Fibroblast of lung (primary cell): ENCODE measurements at regions not wholly inside any gene's neighbourhood (a gene's known extent, or its start where the extent isn't known, plus 50 kb on each side); places are given as distances from the start of the nearest gene placed in this dataset.
"Not testable (repeated sequence)": the region's sequence is repeated elsewhere in the genome, so short reads cannot be mapped to it uniquely, and the experiment has no call there.

Experiments
- DNase-seq, 2 donors: peaks; one replicate each; pipeline versions ENCODE4 v3.0.0 to v3.0.0-alpha.2; 2010; ENCODE audit warnings: low read depth in 2 of 2
- H2AFZ ChIP-seq: 2 replicates; pipeline ENCODE4 v1.5.1; 2012; ENCODE audit warnings: low read length, control low read depth, inconsistent platforms
- H3K27ac ChIP-seq: 2 replicates; pipeline ENCODE4 v1.5.1; 2011; ENCODE audit warnings: low read length, control low read depth; ENCODE audit not compliant: insufficient read depth
- H3K27me3 ChIP-seq: 2 replicates; pipeline ENCODE4 v1.5.1; 2011; ENCODE audit warnings: mild to moderate bottlenecking, low read length; ENCODE audit not compliant: control insufficient read depth, insufficient read depth
- H3K36me3 ChIP-seq: 2 replicates; pipeline ENCODE4 v1.5.1; 2011; ENCODE audit warnings: low read length; ENCODE audit not compliant: control insufficient read depth, insufficient read depth
- H3K4me1 ChIP-seq: 2 replicates; pipeline ENCODE4 v1.5.1; 2011; ENCODE audit warnings: low read length; ENCODE audit not compliant: control insufficient read depth, insufficient read depth; ENCODE audit errors: extremely low read depth
- H3K4me2 ChIP-seq: 2 replicates; pipeline ENCODE4 v1.5.1; 2011; ENCODE audit warnings: low read length, control low read depth; ENCODE audit not compliant: insufficient read depth; ENCODE audit errors: extremely low read depth
- H3K4me3 ChIP-seq, 4 experiments: fragments of 200-600 bp in 1 of 4; sonication (generic) in 1 of 4; replicated peaks in 1 of 4; 2 replicates each; pipeline ENCODE4 v1.5.1; 2011 to 2016; ENCODE audit warnings: low read length in 4 of 4, low read depth in 3 of 4, mild to moderate bottlenecking in 3 of 4, control low read depth in 2 of 4, inconsistent platforms in 1 of 4, mixed read lengths in 1 of 4; ENCODE audit not compliant: insufficient read depth in 1 of 4; ENCODE audit errors: control extremely low read depth in 1 of 4
- H3K79me2 ChIP-seq: 2 replicates; pipeline ENCODE4 v1.5.1; 2012; ENCODE audit warnings: mild to moderate bottlenecking, low read length, inconsistent platforms; ENCODE audit not compliant: control insufficient read depth, insufficient read depth
- H3K9ac ChIP-seq: 2 replicates; pipeline ENCODE4 v1.5.1; 2011; ENCODE audit warnings: mild to moderate bottlenecking, low read length, control low read depth; ENCODE audit not compliant: insufficient read depth
- H3K9me3 ChIP-seq: 2 replicates; pipeline ENCODE4 v1.5.1; 2012; ENCODE audit warnings: low read depth, low read length; ENCODE audit not compliant: control insufficient read depth, insufficient read depth
- H4K20me1 ChIP-seq: 2 replicates; pipeline ENCODE4 v1.5.1; 2011; ENCODE audit warnings: low read length; ENCODE audit not compliant: control insufficient read depth, insufficient read depth; ENCODE audit errors: extremely low read depth
- EZH2 ChIP-seq: IDR thresholded peaks from 2 replicates; pipeline ENCODE4 v1.5.1; 2012; ENCODE audit warnings: low read length, control low read depth, mild to moderate bottlenecking; ENCODE audit errors: missing control alignments
- TF ChIP-seq, protein P1 (sequence below), 2 donors: IDR thresholded peaks in 1 of 2; conservative IDR thresholded peaks in 1 of 2; 1 replicate in 1 of 2; 2 replicates in 1 of 2; pipeline ENCODE4 v1.5.1; 2011 to 2012; ENCODE audit warnings: low read length in 2 of 2, control low read depth in 1 of 2, inconsistent platforms in 1 of 2, low read depth in 1 of 2, mild to moderate bottlenecking in 1 of 2

DNA sequence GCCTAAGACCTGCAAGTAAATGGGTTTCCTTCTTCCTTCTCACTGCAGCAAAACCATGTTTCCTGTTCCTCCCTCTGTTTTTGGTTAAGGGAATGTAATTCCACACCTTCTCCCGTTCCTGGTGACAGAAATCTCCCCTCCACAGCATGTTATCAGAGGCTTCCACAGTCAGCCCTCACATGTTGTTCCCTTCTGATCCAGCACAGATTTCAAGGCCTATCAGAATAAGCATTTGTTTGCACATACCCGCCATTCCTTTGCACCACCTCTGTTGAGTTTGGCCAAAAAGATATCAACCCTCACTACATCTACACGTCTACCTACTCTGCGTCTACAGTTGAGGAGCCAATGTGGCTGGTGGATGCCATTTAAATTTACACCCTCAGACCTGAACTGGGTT, 113.9 kb upstream of the GRM7 start:
- DNase-seq, result no peak
- no peak overlapping the region for H2AFZ ChIP-seq
- no peak overlapping the region for H3K9ac ChIP-seq
- H3K79me2 ChIP-seq, result no peaks in the 10 kb centered on the region
- no peaks in the 10 kb centered on the region for H4K20me1 ChIP-seq
- no peaks in the 10 kb centered on the region for H3K36me3 ChIP-seq
- H3K4me2 ChIP-seq, result no peak overlapping the region
- H3K4me1 ChIP-seq, result no peaks in the 10 kb centered on the region
- no peak overlapping the region for H3K4me3 ChIP-seq
- H3K27ac ChIP-seq, result no peak overlapping the region
- H3K9me3 ChIP-seq, result no peaks in the 10 kb centered on the region
- no peak for TF ChIP-seq EZH2
- TF ChIP-seq, protein P1, sequence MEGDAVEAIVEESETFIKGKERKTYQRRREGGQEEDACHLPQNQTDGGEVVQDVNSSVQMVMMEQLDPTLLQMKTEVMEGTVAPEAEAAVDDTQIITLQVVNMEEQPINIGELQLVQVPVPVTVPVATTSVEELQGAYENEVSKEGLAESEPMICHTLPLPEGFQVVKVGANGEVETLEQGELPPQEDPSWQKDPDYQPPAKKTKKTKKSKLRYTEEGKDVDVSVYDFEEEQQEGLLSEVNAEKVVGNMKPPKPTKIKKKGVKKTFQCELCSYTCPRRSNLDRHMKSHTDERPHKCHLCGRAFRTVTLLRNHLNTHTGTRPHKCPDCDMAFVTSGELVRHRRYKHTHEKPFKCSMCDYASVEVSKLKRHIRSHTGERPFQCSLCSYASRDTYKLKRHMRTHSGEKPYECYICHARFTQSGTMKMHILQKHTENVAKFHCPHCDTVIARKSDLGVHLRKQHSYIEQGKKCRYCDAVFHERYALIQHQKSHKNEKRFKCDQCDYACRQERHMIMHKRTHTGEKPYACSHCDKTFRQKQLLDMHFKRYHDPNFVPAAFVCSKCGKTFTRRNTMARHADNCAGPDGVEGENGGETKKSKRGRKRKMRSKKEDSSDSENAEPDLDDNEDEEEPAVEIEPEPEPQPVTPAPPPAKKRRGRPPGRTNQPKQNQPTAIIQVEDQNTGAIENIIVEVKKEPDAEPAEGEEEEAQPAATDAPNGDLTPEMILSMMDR (conservative IDR thresholded peaks at IDR 0.05 in 1 of 2, IDR thresholded peaks at IDR 0.05 in 1 of 2; ENCODE audit: low read depth in 1 of 2, low read length in 2 of 2), result no peak
- H3K27me3 ChIP-seq, result no peaks in the 10 kb centered on the region

DNA sequence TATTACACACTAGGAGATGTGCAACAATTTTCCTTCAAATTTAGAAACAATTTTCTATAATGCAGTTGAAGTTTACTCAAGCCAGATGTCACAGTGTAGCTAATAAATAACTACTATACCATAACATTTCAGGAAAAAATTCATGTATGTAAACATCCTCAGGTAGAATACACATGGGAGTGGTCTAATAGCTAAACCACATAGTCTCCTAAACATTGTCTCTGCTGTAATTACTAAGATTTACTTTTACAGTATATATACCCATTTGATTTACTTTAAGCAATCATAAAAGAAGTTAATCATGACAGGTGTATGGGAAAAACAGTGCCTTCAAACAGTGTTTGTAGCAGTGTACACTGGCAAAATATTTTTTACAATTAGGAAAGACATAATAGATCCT, 110.1 kb upstream of the GRM7 start:
- Histone ChIP-seq H3K9ac (no peak overlapping the region), H3K27me3 (no peaks in the 10 kb centered on the region), H3K79me2 (no peaks in the 10 kb centered on the region), H4K20me1 (no peaks in the 10 kb centered on the region), H3K27ac (no peak overlapping the region), H3K4me2 (no peak overlapping the region), H3K4me3 (no peak overlapping the region), H3K9me3 (no peaks in the 10 kb centered on the region), H2AFZ (no peak overlapping the region), H3K36me3 (no peaks in the 10 kb centered on the region), H3K4me1 (no peaks in the 10 kb centered on the region)
- TF ChIP-seq, protein P1 (conservative IDR thresholded peaks at IDR 0.05 in 1 of 2, IDR thresholded peaks at IDR 0.05 in 1 of 2; ENCODE audit: low read depth in 1 of 2, low read length in 2 of 2), result no peak
- no peak for TF ChIP-seq EZH2
- no peak for DNase-seq

DNA sequence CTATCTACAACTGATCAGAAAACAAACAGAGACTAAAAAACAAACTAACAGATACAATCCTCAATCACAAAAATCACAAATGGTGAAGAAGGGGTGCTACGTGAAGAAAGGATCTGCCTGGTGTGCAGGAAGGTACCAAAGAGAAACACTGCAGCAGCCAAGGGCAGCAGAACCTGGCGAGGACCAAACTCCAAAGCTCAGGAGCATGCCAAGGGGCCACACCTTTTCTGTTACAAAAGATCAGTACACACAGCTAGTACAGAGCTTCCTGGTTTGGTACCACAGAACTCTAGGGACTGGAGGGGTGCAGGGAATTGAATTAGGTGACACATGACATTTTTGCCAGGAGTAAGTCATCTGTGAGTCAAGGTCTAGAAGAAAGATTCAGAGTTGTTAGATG, 107.4 kb upstream of the GRM7 start:
- Histone ChIP-seq H3K4me3 (no peak overlapping the region), H3K27me3 (no peaks in the 10 kb centered on the region), H3K36me3 (no peaks in the 10 kb centered on the region), H4K20me1 (no peaks in the 10 kb centered on the region), H3K27ac (no peak overlapping the region), H3K79me2 (no peaks in the 10 kb centered on the region), H3K4me1 (no peaks in the 10 kb centered on the region), H3K9me3 (no peaks in the 10 kb centered on the region), H3K9ac (no peak overlapping the region), H3K4me2 (no peak overlapping the region), H2AFZ (no peak overlapping the region)
- no peak for DNase-seq
- TF ChIP-seq, protein P1 (conservative IDR thresholded peaks at IDR 0.05 in 1 of 2, IDR thresholded peaks at IDR 0.05 in 1 of 2; ENCODE audit: low read depth in 1 of 2, low read length in 2 of 2), result no peak
- TF ChIP-seq EZH2, result no peak

DNA sequence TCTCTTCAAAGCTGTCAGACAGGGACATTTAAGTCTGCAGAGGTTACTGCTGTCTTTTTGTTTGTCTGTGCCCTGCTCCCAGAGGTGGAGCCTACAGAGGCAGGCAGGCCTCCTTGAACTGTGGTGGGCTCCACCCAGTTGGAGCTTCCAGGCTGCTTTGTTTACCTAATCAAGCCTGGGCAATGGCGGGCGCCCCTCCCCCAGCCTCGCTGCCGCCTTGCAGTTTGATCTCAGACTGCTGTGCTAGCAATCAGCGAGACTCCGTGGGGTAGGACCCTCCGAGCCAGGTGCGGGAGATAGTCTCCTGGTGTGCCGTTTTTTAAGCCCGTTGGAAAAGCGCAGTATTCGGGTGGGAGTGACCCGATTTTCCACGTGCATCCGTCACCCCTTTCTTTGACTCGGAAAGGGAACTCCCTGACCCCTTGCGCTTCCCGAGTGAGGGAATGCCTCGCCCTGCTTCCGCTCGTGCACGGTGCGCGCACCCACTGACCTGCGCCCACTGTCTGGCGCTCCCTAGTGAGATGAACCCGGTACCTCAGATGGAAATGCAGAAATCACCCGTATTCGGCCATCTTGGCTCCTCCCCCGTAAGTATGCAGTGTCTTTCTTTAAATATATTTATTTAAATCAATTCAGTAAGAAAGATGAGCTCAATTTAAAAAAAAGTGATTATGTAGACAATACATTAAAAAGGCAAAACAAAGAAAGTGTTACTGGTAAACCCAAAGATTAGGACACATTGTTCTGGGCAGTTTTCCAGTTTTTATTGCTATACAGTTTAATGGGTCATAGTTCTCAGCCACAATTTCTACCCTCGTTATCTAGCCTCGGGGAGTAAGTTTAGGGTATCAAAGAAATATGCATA, 91.2 kb upstream of the GRM7 start:
- not testable (repeated sequence) for H3K27ac ChIP-seq, H3K36me3 ChIP-seq, H3K9me3 ChIP-seq, DNase-seq, H2AFZ ChIP-seq, H3K27me3 ChIP-seq, H3K9ac ChIP-seq, H3K4me1 ChIP-seq, H3K4me2 ChIP-seq, H3K79me2 ChIP-seq, H4K20me1 ChIP-seq, H3K4me3 ChIP-seq
